ENCODE measurements at regions not wholly inside any gene's neighbourhood (a gene's known extent, or its start where the extent isn't known, plus 50 kb on each side); places are given as distances from the start of the nearest gene placed in this dataset.
A peak's percentile ranks its signal among the peaks of the same experiment; 100 is the strongest.

DNA sequence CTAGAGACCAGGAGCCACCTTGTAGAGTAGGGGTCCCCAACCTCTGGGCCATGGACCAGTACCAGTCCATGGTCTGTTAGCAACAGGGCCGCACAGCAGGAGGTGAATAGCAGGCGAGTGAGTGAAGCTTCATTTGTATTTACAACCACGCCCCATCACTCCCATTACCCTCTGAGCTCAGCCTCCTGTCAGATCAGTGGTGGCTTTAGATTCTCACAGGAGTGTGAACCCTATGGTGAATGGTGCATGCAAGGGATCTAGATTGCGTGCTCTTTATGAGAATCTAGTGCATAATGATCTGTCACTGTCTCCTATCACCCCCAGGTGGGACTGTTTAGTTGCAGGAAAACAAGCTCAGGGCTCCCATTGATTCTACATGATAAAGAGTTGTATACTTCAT is 303.6 kb downstream of the KCNRG start:
- no peak overlapping the region for H3K4me3 ChIP-seq (ENCODE audit: low read depth, low read length)
- no peak for DNase-seq (ENCODE audit: low read depth)
- TF ChIP-seq, protein P1, sequence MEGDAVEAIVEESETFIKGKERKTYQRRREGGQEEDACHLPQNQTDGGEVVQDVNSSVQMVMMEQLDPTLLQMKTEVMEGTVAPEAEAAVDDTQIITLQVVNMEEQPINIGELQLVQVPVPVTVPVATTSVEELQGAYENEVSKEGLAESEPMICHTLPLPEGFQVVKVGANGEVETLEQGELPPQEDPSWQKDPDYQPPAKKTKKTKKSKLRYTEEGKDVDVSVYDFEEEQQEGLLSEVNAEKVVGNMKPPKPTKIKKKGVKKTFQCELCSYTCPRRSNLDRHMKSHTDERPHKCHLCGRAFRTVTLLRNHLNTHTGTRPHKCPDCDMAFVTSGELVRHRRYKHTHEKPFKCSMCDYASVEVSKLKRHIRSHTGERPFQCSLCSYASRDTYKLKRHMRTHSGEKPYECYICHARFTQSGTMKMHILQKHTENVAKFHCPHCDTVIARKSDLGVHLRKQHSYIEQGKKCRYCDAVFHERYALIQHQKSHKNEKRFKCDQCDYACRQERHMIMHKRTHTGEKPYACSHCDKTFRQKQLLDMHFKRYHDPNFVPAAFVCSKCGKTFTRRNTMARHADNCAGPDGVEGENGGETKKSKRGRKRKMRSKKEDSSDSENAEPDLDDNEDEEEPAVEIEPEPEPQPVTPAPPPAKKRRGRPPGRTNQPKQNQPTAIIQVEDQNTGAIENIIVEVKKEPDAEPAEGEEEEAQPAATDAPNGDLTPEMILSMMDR (conservative IDR thresholded peaks at IDR 0.05; ENCODE audit: low read depth, low read length), result no peak

GRCh38 chr13:50319635-50320255 is 304.5 kb downstream of the KCNRG start:
- TF ChIP-seq, protein P1 (conservative IDR thresholded peaks at IDR 0.05; ENCODE audit: low read depth, low read length), result no peak
- no peak overlapping the region for H3K4me3 ChIP-seq (ENCODE audit: low read depth, low read length)

DNA sequence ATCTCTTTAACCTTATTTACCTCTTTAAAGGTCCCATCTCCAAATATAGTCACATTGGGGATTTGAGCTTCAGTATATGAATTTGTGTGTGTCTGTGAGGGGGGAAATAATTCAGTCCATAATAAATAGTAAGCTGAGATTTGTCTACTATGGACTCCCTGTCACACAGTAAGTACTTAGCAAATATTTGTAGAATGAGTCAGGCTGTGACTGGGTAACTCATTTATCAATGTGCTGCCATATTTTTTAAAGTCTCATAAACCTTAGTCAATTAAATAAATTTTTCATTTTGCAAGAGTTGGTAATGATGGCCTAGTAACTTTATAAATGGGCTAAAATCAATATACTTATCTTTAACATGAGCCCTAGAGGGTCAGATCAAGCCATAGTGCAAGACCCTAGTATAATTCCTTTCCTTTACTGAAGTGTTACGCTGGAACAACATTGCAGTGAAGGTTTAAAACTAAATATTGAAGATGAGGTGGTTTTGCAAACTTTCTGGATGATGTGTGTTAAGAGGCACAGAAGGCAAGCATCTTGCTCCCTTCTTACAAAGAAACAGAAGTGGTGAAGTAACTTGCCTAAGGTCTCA is 305.1 kb downstream of the KCNRG start:
- H3K4me3 ChIP-seq (ENCODE audit: low read depth, low read length), result no peak overlapping the region
- peak; percentile 55 for DNase-seq (ENCODE audit: low read depth)
- TF ChIP-seq, protein P1 (conservative IDR thresholded peaks at IDR 0.05; ENCODE audit: low read depth, low read length), result no peak

More at GRCh38 chr13:50319635-50320255, 304.5 kb downstream of the KCNRG start:
- no peak for DNase-seq (ENCODE audit: low read depth)

- DNase-seq (ENCODE audit: low read depth), result no peak
- TF ChIP-seq, protein P1 (conservative IDR thresholded peaks at IDR 0.05; ENCODE audit: low read depth, low read length), result no peak
- H3K4me3 ChIP-seq (ENCODE audit: low read depth, low read length), result no peak overlapping the region
These were observed 306.8 kb downstream of the KCNRG start for GRCh38 chr13:50322006-50322405.

DNA sequence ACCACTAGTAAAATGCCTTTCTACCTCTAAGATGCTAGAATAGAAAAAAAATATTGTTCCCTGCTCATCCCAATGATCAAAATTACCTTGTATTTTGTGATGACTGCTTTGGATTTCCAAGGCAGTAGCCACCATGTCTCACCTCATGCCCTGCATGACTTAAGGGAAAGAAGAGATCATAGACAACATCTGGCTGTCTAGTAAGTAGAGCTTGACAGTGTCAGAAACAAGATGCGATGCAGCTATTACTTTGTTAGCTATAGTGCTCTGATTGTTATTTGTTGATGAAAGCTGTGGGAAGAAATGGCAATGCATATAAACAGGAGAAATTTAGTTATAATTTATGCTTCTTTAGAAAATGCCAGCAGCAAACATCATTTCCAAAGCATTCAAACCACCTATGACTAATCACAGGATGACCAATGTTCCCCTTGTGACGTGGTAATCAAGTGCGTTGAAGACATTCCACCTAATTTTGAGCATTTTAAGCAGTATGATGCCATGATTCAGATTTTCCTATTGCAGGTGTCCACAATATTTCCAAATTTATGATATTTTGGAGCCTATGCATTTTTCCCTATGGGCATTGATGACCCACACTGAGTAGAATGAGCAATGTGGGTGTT is 308.3 kb downstream of the KCNRG start:
- H3K4me3 ChIP-seq (ENCODE audit: low read depth, low read length), result no peak overlapping the region
- peak; percentile 77 for DNase-seq (ENCODE audit: low read depth)
- TF ChIP-seq, protein P1 (conservative IDR thresholded peaks at IDR 0.05; ENCODE audit: low read depth, low read length), result no peak

DNA sequence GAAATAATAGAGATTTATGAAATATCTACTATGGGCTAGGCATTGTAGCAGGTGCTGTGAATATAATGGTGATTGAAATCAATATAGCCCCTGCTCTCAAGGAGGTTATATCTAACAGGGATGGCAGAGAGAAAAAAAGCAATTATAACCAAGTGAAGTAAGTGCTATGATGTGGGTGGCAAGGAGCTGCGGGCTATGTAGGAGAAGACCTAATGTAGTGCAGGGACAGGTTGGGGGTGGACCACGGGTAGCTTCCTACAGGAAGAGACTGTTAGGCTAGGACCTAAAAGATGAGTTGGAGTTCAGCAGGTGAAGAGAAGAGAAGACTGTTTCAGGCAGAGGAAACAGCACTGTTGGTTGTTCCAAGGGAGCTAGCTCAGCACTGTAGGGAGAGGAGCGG is 311.0 kb downstream of the KCNRG start:
- DNase-seq (ENCODE audit: low read depth), result no peak
- H3K4me3 ChIP-seq (ENCODE audit: low read depth, low read length), result no peak overlapping the region
- TF ChIP-seq, protein P1 (conservative IDR thresholded peaks at IDR 0.05; ENCODE audit: low read depth, low read length), result no peak

Data from epithelial cell of proximal tubule (primary cell).